OCI-LY7 (cell line): ENCODE measurements at regions not wholly inside any gene's neighbourhood (a gene's known extent, or its start where the extent isn't known, plus 50 kb on each side); places are given as distances from the start of the nearest gene placed in this dataset.

ENCODE experiments used
- EZH2phosphoT487 ChIP-seq: fragments of 200-600 bp; sonication (generic); IDR thresholded peaks from 2 replicates; pipeline ENCODE4 v1.6.1; 2018; ENCODE audit warnings: low read depth, borderline replicate concordance, mild to moderate bottlenecking, mixed run types, antibody characterized with exemption, low read length, moderate library complexity, mixed read lengths
- TF ChIP-seq, protein P1 (sequence below): fragments of 200-600 bp; sonication (generic); conservative IDR thresholded peaks from 2 replicates; pipeline ENCODE4 v1.5.1; 2014; ENCODE audit warnings: mild to moderate bottlenecking, antibody characterized with exemption, low read length, moderate library complexity, mixed read lengths

DNA sequence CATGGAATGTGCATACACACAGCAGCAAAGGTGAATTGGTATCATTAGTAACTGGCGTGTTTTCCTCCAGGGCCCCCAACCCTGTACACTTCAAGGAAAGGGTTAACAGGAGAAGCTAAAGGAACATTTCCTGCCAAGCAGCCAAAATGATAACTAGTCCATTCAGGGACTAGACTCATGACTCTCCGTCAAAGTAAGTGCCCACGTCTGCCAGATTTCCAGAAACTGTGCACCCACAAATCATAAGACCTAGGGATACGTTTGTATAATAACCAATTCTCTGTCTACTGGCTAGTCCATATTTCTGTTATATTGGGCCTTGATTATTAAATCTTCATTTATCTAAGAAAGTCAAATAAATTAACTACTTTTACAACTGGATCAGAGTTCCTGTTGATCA is 76.0 kb upstream of the NHSL1 start:
- TF ChIP-seq, protein P1, sequence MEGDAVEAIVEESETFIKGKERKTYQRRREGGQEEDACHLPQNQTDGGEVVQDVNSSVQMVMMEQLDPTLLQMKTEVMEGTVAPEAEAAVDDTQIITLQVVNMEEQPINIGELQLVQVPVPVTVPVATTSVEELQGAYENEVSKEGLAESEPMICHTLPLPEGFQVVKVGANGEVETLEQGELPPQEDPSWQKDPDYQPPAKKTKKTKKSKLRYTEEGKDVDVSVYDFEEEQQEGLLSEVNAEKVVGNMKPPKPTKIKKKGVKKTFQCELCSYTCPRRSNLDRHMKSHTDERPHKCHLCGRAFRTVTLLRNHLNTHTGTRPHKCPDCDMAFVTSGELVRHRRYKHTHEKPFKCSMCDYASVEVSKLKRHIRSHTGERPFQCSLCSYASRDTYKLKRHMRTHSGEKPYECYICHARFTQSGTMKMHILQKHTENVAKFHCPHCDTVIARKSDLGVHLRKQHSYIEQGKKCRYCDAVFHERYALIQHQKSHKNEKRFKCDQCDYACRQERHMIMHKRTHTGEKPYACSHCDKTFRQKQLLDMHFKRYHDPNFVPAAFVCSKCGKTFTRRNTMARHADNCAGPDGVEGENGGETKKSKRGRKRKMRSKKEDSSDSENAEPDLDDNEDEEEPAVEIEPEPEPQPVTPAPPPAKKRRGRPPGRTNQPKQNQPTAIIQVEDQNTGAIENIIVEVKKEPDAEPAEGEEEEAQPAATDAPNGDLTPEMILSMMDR = no peak
- TF ChIP-seq EZH2phosphoT487 = no peak
